ENCODE measurements at regions not wholly inside any gene's neighbourhood (a gene's known extent, or its start where the extent isn't known, plus 50 kb on each side); places are given as distances from the start of the nearest gene placed in this dataset.

GRCh38 chr11:110918351-110918750 is 206.1 kb upstream of the ARHGAP20 start:
- no peak for DNase-seq

GRCh38 chr11:110912437-110912836 is 200.2 kb upstream of the ARHGAP20 start:
- DNase-seq: no peak

- DNase-seq: no peak
These were observed 198.1 kb upstream of the ARHGAP20 start for GRCh38 chr11:110910384-110910783.

- DNase-seq: no peak
These were observed 197.1 kb upstream of the ARHGAP20 start for GRCh38 chr11:110909336-110909735.

GRCh38 chr11:110908401-110909105 is 196.3 kb upstream of the ARHGAP20 start:
- DNase-seq: no peak

- no peak for DNase-seq
These were observed 195.4 kb upstream of the ARHGAP20 start for GRCh38 chr11:110907629-110908028.

GRCh38 chr11:110903830-110904229 is 191.6 kb upstream of the ARHGAP20 start:
- no peak for DNase-seq

GRCh38 chr11:110903378-110903777 is 191.1 kb upstream of the ARHGAP20 start:
- no peak for DNase-seq

- no peak for DNase-seq
These were observed 189.2 kb upstream of the ARHGAP20 start for GRCh38 chr11:110901441-110901840.

GRCh38 chr11:110900426-110900825 is 188.2 kb upstream of the ARHGAP20 start:
- DNase-seq: no peak

GRCh38 chr11:110897035-110897434 is 184.8 kb upstream of the ARHGAP20 start:
- DNase-seq: no peak

GRCh38 chr11:110896358-110896757 is 184.1 kb upstream of the ARHGAP20 start:
- no peak for DNase-seq

GRCh38 chr11:110894224-110894623 is 182.0 kb upstream of the ARHGAP20 start:
- no peak for DNase-seq

GRCh38 chr11:110892741-110893285 is 180.6 kb upstream of the ARHGAP20 start:
- no peak for DNase-seq

- no peak for DNase-seq
These were observed 179.2 kb upstream of the ARHGAP20 start for GRCh38 chr11:110891411-110891810.

GRCh38 chr11:110890995-110891394 is 178.8 kb upstream of the ARHGAP20 start:
- DNase-seq: no peak

- DNase-seq: no peak
These were observed 174.2 kb upstream of the ARHGAP20 start for GRCh38 chr11:110886288-110886970.

GRCh38 chr11:110883256-110883655 is 171.0 kb upstream of the ARHGAP20 start:
- no peak for DNase-seq

GRCh38 chr11:110878513-110878912 is 166.3 kb upstream of the ARHGAP20 start:
- no peak for DNase-seq

- DNase-seq: no peak
These were observed 162.3 kb upstream of the ARHGAP20 start for GRCh38 chr11:110874437-110875030.

GRCh38 chr11:110873975-110874374 is 161.7 kb upstream of the ARHGAP20 start:
- DNase-seq: no peak

GRCh38 chr11:110870816-110871522 is 158.7 kb upstream of the ARHGAP20 start:
- no peak for DNase-seq

GRCh38 chr11:110867951-110868350 is 155.7 kb upstream of the ARHGAP20 start:
- DNase-seq: no peak

All from NCI-H1694 (cell line).